ENCODE measurements at regions not wholly inside any gene's neighbourhood (a gene's known extent, or its start where the extent isn't known, plus 50 kb on each side); places are given as distances from the start of the nearest gene placed in this dataset.

DNA sequence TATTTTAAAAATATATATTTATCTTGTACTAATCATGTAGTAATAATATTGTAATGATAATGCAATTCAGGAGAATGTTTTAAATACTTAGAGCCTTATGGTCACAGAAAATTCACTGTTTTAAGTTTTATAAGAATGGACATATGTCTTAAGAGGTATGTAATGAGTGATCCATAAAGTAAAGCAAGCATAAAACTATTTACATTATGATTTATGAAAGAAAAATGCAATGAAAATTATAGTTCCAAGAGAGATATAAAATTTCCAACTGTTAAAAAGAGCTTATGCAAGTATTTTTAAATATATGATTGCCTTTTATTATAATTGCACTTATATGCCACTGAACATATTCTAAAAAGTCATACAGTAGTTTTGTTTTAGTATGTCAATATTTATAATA, 157.5 kb upstream of the TARS1 start:
- no peaks in the 10 kb centered on the region for H3K79me2 ChIP-seq (ENCODE audit: insufficient read depth)
- POLR2A ChIA-PET = no interaction called here
- no peak overlapping the region for H3K4me2 ChIP-seq
- H3K4me3 ChIP-seq (ENCODE audit: low read depth in 2 of 2, low read length in 1 of 2) = no peak overlapping the region
- no peaks in the 10 kb centered on the region for H3K9me2 ChIP-seq
- CTCF ChIA-PET = interaction anchor here (1.7 kb wide), 1 partner anchor 15 kb away, joined by 5 read pairs; no protein-coding TSS in a partner anchor
- no peaks in the 10 kb centered on the region for H3K27me3 ChIP-seq (ENCODE audit: insufficient read depth)
- no peak for TF ChIP-seq RAD21 (IDR thresholded peaks at IDR 0.05; ENCODE audit: low read length)
- TF ChIP-seq TAF1 (IDR thresholded peaks at IDR 0.05; ENCODE audit: borderline replicate concordance, low read depth, low read length) = no peak
- no peak for TF ChIP-seq NRF1 (IDR thresholded peaks at IDR 0.05; ENCODE audit: low read depth, low read length)
- TF ChIP-seq ELF1 (IDR thresholded peaks at IDR 0.05) = no peak
- TF ChIP-seq, protein P1, sequence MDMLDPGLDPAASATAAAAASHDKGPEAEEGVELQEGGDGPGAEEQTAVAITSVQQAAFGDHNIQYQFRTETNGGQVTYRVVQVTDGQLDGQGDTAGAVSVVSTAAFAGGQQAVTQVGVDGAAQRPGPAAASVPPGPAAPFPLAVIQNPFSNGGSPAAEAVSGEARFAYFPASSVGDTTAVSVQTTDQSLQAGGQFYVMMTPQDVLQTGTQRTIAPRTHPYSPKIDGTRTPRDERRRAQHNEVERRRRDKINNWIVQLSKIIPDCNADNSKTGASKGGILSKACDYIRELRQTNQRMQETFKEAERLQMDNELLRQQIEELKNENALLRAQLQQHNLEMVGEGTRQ (IDR thresholded peaks at IDR 0.05; ENCODE audit: borderline replicate concordance, low read depth, low read length) = no peak
- TF ChIP-seq, protein P2, sequence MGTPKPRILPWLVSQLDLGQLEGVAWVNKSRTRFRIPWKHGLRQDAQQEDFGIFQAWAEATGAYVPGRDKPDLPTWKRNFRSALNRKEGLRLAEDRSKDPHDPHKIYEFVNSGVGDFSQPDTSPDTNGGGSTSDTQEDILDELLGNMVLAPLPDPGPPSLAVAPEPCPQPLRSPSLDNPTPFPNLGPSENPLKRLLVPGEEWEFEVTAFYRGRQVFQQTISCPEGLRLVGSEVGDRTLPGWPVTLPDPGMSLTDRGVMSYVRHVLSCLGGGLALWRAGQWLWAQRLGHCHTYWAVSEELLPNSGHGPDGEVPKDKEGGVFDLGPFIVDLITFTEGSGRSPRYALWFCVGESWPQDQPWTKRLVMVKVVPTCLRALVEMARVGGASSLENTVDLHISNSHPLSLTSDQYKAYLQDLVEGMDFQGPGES (IDR thresholded peaks at IDR 0.05; ENCODE audit: low read depth, low read length) = no peak
- TF ChIP-seq FOXM1 (IDR thresholded peaks at IDR 0.05; ENCODE audit: low read depth) = no peak
- TF ChIP-seq, protein P3, sequence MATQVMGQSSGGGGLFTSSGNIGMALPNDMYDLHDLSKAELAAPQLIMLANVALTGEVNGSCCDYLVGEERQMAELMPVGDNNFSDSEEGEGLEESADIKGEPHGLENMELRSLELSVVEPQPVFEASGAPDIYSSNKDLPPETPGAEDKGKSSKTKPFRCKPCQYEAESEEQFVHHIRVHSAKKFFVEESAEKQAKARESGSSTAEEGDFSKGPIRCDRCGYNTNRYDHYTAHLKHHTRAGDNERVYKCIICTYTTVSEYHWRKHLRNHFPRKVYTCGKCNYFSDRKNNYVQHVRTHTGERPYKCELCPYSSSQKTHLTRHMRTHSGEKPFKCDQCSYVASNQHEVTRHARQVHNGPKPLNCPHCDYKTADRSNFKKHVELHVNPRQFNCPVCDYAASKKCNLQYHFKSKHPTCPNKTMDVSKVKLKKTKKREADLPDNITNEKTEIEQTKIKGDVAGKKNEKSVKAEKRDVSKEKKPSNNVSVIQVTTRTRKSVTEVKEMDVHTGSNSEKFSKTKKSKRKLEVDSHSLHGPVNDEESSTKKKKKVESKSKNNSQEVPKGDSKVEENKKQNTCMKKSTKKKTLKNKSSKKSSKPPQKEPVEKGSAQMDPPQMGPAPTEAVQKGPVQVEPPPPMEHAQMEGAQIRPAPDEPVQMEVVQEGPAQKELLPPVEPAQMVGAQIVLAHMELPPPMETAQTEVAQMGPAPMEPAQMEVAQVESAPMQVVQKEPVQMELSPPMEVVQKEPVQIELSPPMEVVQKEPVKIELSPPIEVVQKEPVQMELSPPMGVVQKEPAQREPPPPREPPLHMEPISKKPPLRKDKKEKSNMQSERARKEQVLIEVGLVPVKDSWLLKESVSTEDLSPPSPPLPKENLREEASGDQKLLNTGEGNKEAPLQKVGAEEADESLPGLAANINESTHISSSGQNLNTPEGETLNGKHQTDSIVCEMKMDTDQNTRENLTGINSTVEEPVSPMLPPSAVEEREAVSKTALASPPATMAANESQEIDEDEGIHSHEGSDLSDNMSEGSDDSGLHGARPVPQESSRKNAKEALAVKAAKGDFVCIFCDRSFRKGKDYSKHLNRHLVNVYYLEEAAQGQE (IDR thresholded peaks at IDR 0.05; ENCODE audit: low read depth, low read length) = no peak
- no peak for TF ChIP-seq RCOR1 (IDR thresholded peaks at IDR 0.05; ENCODE audit: low read length)
- TF ChIP-seq, protein P4, sequence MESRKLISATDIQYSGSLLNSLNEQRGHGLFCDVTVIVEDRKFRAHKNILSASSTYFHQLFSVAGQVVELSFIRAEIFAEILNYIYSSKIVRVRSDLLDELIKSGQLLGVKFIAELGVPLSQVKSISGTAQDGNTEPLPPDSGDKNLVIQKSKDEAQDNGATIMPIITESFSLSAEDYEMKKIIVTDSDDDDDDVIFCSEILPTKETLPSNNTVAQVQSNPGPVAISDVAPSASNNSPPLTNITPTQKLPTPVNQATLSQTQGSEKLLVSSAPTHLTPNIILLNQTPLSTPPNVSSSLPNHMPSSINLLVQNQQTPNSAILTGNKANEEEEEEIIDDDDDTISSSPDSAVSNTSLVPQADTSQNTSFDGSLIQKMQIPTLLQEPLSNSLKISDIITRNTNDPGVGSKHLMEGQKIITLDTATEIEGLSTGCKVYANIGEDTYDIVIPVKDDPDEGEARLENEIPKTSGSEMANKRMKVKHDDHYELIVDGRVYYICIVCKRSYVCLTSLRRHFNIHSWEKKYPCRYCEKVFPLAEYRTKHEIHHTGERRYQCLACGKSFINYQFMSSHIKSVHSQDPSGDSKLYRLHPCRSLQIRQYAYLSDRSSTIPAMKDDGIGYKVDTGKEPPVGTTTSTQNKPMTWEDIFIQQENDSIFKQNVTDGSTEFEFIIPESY (IDR thresholded peaks at IDR 0.05; ENCODE audit: borderline replicate concordance, low read depth) = no peak
- TF ChIP-seq JUND (IDR thresholded peaks at IDR 0.05) = no peak
- TF ChIP-seq SMC3 (IDR thresholded peaks at IDR 0.05; ENCODE audit: low read depth, low read length) = no peak
- no peak for TF ChIP-seq GABPA (IDR thresholded peaks at IDR 0.05; ENCODE audit: low read depth)
- H4K20me1 ChIP-seq (ENCODE audit: insufficient read depth) = no peaks in the 10 kb centered on the region
- peaks cover 0 to 14% of the 10 kb centered on the region in 2 experiments; a peak in 2 of 4 replicates for H3K4me1 ChIP-seq (ENCODE audit: control insufficient read depth in 1 of 2, insufficient read depth in 2 of 2, low read depth in 1 of 2, low read length in 1 of 2)
- no peak overlapping the region for H2AFZ ChIP-seq (ENCODE audit: low read depth)
- no peaks in the 10 kb centered on the region for H3K9me3 ChIP-seq
- no peak for DNase-seq
- H3K27ac ChIP-seq (ENCODE audit: low read depth in 2 of 2, low read length in 1 of 2) = peak overlapping the region in 1 of 2 experiments; percentile 85; a peak in 2 of 4 replicates
- peaks cover 40% of the 10 kb centered on the region for H3F3A ChIP-seq (replicated peaks; ENCODE audit: insufficient read depth)
- H3K9ac ChIP-seq = no peak overlapping the region
- H3K36me3 ChIP-seq (replicated peaks in 1 of 2; ENCODE audit: control insufficient read depth in 1 of 2, insufficient read depth in 2 of 2, low read length in 1 of 2) = no peaks in the 10 kb centered on the region
